SKM-1 (cell line): ENCODE measurements at regions not wholly inside any gene's neighbourhood (a gene's known extent, or its start where the extent isn't known, plus 50 kb on each side); places are given as distances from the start of the nearest gene placed in this dataset.
"Not testable (repeated sequence)": the region's sequence is repeated elsewhere in the genome, so short reads cannot be mapped to it uniquely, and the experiment has no call there.

Source experiments
- DNase-seq: peaks from one replicate; lab custom pipeline; 2025; ENCODE audit not compliant: unreplicated experiment; lab: John Stamatoyannopoulos, UW

DNA sequence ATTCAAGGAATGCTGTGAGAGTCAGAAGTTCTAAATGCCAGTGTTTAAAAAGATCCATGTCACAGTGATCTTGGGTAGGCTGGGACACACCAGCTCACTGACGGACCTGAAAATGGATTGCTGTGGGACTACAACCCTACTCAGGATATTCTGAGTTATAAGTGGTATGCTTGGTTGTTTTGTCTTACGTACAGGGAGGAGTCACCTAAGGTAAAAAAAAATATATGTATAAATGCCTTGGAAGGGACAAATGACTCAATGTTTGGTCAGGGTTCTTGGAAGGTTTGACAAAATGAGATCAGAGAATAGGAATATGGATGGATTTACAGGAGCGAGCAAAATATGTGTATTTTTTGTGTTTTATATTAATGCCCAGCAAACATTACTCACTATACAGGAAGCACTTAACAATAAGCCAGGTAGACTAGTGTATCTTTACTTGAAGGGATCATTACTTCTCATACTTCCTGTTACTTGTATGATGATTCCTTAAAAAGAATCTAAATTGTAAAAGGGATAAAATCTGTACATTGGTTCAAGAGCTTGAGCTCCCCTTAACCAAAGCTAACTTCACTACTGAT, 767.3 kb downstream of the GBE1 start:
- no peak for DNase-seq

DNA sequence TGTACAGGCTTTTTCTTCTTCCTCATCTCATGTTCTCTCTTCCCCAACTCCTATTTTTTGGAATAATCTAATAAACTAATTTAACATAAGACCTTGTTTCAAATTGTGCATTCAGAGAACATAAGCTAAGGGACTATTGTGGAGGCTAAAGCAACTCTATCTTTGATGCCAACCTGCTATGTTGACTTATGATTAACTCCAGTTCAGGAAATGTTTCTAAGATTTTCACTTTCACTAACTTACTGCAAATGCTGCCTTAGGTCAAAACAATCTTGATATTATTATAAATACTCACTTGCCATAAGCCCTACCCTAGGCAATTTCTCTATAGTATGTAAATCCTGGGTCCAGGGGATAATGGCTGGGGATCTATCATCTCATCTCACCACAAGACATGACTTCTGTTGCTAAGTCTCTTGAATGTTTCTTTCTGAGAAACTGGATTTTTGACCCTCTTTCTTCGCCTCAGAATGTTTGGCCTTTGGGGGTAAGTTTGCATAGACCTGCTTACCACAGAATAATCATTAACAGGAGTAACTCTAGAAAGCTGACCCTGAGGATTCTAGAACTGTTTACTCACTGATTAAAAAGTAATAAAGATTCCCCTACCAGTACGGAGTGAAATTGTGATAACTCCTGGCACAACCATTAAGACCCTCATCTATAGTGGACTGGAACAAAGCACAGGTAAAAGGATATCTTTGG, 768.1 kb downstream of the GBE1 start:
- no peak for DNase-seq

DNA sequence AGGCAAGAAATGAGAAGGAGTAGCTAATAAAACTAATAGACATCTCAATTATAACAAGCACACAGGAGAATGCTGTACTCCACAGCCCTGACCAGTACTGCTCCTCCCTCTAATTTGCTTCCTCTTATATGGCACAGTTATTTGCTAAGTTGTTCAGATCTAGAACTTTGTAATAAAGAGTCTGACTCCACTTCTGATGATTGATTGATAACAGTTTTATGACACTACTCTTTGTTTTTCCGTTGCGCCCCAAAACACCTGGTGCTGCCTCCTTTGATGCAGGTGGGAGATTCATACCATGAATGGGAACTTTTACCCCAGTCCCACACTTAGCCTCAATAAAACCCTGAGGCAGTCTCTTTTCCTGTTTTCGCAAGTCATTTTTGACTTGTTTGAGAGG, 777.7 kb downstream of the GBE1 start:
- DNase-seq, result no peak

DNA sequence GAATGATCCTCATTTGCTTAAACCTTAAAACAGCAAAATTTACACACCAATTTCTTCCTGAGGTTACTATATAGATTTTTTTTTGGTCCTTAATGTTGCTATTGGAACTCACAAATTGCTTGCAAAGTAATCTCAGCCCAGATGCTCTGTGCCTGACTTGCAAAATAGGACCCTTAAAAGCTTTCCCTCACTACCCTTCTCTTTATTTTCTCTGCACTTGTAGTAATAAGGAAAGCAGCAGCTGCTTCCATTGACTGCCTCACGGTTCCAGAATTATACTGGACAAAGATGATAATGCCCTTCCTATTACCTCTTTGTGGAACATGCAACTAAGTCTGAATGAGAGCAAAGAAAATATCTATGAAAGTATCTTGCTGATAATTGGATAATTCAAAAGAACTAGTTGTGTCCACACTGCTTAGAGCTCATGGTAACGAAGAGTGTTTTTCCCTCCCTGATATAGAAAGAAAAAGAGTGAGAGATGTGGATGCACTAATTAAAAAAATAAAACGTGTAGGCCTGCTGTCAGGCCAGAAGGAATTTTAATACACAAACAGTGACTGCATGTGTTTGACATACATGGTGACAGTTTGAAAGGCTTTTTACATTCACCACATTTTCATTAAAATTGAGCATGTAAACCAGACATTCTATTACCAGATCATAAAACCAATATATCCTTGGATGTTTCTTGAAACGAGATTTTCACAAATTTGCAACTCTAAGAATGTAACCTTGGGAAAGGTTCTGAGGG, 783.1 kb downstream of the GBE1 start:
- no peak for DNase-seq

DNA sequence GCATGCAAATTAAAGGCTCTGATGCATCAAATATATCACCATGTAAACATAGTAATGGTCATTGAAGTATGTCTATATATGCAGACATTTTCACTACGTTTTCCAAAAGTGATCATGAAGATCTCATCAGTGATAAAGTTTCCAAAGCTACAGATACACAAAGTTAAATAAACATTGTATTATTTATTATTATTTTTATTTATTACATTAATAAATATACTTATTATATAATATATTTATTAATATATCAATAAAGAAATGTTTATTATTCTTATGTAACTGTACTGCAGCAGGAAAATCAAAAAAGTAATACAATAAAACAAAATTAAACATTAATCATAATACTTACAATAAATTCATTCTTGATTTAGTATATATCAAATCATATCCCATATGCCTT, 791.2 kb downstream of the GBE1 start:
- no peak for DNase-seq

DNA sequence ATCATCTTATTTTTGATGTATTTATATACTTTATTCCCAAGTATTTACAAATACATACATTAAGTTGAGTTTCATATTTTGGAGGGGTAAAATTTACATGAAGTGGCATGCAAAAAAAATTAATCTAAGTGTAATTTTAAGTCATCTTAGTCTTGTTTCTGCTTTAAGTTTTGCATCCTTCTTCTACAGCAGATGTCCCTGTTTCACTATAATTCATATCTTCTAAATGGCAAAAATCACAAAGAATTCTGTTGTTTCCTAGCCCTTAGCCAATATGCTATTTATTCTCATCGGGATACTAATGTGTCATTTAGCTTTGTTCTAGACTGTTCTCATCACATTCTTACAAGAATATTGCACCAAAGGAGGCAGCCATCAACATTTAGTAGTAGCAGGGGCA, 831.9 kb downstream of the GBE1 start:
- no peak for DNase-seq

DNA sequence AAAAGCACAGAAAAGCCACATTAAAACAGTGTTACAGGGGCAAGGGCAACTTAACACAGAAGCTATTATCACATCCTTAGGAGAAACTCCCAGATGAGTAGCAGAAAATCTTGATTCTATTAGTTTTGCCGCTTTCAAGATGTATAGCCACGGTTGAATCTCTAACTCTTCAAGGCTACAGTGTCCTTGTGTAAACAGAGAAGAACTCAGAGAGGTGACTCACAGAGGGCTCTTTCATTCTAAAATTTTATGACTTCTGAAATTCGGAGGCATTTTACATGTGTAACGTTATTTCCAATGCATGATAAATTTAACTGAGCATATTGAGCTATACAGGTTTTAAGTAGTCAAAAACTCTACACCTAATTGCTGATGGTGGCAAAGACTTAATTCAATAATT, 846.6 kb downstream of the GBE1 start:
- DNase-seq, result no peak

DNA sequence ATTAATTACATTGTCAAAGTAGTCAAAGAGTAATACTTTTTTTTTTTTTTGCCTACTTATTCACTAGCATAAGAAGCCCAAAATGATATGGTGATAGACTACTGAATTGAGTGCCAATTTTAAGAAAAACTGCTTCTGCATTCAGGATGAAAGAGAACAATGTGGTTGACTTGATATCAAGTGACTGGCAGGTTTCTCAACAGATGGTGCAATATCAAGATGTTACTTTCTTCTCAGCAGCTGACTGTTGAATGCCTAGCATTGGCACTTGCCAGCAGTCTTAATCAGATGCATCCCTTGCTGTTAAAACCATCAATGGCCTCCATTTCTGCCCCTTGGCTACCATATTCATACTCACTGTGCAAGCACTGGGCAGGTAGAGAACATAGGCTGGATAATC, 863.2 kb downstream of the GBE1 start:
- DNase-seq, result no peak

DNA sequence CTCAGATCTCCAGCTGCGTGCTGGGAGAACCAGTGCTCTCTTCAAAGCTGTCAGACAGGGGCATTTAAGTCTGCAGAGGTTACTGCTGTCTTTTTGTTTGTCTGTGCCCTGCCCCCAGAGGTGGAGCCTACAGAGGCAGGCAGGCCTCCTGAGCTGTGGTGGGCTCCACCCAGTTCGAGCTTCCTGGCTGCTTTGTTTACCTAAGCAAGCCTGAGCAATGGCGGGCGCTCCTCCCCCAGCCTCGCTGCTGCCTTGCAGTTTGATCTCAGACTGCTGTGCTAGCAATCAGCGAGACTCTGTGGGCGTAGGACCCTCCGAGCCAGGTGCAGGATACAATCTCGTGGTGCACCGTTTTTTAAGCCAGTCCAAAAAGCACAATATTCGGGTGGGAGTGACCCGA, 864.4 kb downstream of the GBE1 start:
- DNase-seq, result not testable (repeated sequence)

DNA sequence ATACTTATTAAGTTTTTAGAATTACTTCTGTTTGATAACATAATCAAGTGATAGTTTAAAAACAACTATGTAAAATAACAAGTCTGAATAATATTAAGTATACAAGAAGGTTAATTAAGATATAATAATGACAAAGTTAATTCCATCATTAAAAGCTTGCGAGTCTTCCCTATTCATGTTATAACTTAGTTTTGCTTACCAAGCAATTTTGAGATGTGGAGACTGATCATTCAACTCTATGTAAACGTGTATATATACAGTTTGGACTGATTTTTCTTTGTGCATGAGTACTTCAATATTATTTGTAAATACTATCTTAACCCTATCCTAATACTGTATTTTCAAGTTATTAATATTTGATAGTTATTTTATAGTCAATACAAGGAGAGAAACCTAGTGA, 870.9 kb downstream of the GBE1 start:
- DNase-seq, result no peak

DNA sequence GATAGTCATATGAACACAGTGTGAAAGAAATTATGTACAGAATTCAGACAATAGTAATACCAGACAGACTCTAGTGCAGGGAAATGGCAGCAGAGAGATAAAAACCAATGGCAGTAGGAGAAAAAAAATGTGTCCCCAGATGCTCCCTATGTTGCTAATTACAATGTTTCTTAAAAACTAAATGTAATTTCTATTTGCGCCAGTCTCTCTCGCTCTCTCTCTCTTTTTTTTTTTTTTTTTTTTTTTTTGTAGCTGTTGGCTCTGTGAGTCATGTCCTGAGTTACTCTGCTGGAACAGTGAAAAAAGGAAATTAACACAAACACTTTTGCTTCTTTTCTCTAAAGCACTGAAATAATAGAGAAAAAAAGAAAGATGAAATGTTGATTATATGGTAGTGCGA, 871.9 kb downstream of the GBE1 start:
- no peak for DNase-seq

DNA sequence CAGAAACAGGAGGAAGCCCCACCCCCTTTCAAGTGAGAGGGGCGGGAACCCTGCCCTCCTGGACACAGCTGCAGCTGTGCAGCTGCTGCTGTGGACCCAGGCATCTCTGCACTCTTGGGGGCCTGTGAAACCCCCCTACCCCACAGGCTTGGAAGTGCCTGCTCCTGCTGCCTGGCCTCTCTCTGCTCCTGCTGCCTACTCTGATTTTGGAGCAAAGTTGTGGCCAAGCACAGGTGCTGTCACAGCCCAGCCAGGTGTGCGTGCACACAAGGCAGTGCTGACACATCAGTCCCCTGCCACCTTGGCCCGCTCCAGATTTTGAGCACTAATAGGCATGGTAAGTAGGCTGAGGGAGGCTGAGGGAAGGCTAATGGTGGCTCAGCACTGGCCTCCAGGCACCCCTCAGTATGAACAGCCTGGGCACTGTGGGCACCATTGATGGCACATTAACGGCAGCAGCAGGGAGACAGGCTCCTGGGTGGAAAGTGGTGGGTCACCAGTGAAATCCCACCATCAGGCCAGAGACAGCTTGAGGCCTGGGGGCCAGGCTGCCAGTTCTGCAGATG, 890.9 kb downstream of the GBE1 start:
- no peak for DNase-seq

DNA sequence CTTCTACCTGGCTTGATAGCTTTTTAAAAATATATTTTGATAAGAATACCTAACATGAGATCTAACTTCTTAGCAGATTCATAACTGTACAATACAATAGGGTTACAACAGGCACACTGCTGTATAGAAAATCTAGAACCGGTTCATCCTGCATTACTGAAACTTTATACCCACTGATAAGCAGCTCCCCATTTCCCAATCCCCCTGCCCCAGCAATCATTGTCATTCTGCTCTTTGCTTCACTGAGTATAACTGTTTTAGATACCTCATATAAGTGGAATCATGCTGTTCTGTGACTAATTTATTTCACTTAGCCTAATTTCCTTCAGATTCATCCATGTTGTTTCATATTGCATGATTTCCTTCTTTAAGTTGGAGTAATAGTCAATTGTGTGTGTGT, 906.0 kb downstream of the GBE1 start:
- DNase-seq, result no peak

DNA sequence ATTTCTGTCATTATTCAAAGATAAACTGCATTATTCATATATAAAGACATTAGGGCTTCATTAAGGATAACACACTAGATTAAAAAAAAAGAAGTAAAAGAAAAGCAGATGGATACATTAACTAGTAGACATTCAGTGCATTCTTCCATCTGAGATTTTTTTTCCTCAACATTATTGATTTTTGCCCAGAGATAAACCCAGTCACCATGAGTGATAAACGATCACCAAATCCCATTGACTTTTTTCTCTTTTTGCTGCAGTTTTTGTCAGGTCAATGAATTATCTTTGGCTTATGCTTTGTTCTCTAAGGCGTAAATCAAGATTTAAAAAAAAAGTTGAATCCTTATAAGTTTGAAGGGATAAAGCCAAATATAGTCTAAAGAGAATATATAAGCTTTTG, 925.0 kb downstream of the GBE1 start:
- DNase-seq, result no peak

DNA sequence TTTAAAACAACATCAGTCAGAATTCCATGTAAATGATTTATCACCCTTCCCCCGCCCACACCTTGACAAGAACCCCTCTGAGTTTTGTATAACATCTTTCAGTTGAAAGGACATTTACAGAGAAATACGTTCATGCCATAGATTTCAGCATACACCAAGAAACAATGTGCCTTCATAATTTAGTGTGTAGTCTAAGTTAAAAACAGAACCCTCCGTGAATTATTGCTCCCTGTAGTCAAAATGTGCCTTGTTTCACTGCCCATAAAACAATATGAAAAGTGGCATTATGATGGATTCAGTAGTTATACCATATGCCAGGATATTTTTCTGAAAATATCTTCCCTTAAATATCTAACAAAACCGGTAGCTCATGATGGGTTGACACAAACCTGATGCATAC, 953.9 kb downstream of the GBE1 start:
- no peak for DNase-seq

DNA sequence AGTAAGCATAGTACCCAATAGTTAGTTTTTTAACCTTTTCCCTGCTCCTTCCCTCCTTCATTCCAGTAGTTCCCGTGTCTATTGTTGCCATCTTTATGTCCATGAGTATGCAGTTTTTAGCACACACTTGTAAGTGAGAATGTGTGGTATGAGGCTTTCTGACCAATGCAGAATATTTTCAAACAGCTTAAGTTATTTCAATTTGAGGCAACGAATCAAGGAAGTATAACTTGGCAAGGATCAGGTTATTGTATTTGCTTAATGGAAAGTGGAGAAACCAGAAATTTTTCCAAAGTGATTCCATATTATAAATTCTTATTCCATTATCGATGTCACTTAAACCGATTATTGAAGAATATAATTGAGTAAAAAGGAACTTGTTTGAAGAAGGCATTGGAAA, 954.8 kb downstream of the GBE1 start:
- DNase-seq, result no peak

DNA sequence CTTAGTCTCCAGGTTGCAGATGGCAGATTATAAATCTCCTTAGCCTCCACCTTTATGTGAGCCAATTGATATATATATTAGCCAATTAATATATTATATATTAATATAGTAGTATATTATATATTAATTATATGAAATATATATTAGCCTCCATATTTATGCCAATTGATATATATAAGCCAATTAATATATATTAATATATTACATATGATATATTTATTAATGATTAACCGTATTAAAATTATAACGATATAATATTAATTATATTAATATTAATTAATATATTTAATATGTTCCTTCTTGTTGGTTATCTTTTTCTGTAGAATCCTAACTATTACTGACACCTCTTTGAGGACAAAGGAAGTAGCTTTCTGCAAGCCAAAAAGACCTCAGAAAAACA, 972.5 kb downstream of the GBE1 start:
- DNase-seq, result no peak

DNA sequence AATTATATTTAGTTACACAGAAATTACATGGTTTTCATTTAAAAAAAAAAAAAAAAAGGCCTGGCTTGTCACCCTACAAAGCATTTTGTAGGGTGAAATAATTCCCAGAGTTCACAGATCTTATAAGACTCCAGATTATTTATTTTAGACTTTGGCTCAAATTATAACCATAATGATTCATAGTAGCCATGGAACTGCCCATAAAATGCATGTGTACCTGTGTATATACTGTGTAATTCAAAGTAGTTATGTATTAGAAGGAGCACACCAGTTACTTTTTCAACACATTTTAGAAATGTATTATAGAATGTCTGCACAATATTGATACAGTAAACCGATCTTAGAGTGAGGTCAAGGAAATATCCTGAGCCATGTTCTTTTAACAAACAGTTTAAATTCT, 975.6 kb downstream of the GBE1 start:
- no peak for DNase-seq

DNA sequence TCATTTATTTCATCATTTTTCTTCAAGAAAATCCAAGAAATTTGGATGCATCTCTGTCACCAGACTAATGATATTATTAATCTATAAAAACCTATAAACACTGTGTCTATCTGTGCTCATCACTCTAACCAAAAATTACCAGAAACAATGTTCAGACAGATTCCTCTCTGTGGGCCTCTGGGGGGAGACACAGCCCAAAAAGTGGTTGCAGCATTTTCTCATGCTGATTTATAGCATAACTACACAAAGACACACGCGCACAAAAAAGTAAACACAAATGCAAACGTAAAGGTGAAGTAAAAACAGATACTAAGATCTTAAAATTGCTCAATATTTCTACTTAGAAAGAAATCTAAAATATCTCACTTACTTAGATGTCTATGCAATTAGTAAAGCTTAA, 976.0 kb downstream of the GBE1 start:
- no peak for DNase-seq

DNA sequence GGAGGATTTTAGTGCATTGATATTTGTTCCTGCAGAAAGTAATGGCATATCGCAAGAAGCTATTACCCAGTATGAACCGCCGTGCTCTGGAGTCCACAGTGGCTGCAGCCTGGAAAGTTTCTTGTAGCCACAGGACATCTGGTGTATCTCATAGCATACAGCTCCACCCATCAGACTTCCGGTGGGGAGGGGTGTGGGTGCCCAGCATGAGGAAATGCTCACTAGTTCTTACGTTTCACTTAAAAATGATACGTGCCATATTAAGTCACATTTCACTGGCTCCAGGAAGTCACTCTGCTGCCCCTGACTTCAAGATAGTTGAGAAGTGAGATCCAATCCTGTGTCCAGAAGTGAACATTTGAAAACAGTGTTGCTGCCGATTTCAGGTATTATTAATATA, 990.4 kb downstream of the GBE1 start:
- DNase-seq, result no peak

DNA sequence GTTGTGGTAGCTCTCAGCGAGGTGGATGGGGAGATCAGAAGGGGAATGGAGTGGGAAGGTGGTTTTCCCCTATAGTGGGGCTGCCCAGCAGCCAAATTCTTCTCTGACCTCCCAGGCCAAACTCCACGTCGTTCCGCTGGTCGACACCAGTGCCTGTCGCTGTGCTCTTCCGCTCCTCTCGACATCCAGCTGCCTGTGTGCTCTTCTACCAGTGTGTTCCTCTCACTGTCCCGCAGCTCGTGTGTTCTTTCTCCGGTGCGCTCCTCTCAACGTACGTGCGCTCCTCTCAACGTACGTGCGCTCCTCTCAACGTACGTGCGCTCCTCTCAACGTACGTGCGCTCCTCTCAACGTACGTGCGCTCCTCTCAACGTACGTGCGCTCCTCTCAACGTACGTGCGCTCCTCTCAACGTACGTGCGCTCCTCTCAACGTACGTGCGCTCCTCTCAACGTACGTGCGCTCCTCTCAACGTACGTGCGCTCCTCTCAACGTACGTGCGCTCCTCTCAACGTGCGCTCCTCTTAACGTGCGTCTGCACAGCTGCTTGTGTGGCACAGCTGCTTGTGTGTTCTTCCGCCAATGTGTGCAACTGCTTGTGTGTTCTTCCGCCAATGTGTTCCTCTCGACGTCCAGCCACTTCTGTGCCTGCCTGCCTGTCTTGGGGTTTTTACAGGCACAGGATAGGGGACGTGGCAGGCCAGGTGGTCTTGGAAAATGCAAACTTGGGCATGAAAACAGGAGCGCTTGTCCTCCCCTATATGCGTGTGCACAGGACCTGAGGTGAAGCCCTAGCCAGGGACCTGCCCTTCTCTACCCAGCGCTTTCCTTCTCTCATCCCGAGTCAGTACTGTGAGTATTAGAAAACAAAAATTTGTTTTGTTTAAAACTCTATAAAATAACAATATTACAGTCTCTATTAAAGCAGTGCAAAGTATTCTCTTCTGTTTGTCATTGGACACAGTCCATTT, 991.1 kb downstream of the GBE1 start:
- no peak for DNase-seq
